GM12878 (cell line): ENCODE measurements at regions not wholly inside any gene's neighbourhood (a gene's known extent, or its start where the extent isn't known, plus 50 kb on each side); places are given as distances from the start of the nearest gene placed in this dataset.

ENCODE experiments used
- ATAC-seq: fragments of 200-7000 bp; cut with Tn5 transposase; 3 replicates; pipeline ENCODE4 v1.9.1; 2020; ENCODE audit warnings: mild to moderate bottlenecking, moderate library complexity
- BruUV-seq: library from RNA; stranded (reverse); fragments of 400-500 nt; replicated peaks from 2 replicates; lab custom pipeline; 2021; lab: Mats Ljungman, UMichigan
- CTCF ChIA-PET: fragments of 300-600 bp; sonication (Branson Sonifier 250); formaldehyde crosslinking; extraction: SDS; loops from one replicate; lab custom pipeline; 2021; ENCODE audit warnings: inconsistent platforms; lab: Yijun Ruan, JAX
- POLR2A ChIA-PET: fragments of 350-600 bp; formaldehyde crosslinking; extraction: SDS; loops from one replicate; lab custom pipeline; 2021; ENCODE audit warnings: inconsistent platforms; lab: Charles Lee
- RAD21 ChIA-PET: fragments of 300-600 bp; sonication (Branson Sonifier 250); formaldehyde crosslinking; loops from one replicate; lab custom pipeline; 2023; ENCODE audit warnings: antibody characterized with exemption; ENCODE audit not compliant: unreplicated experiment; lab: Charles Lee
- SMC1A ChIA-PET: fragments of 300-600 bp; sonication (Branson Sonifier 250); formaldehyde crosslinking; loops from one replicate; lab custom pipeline; 2023; ENCODE audit not compliant: unreplicated experiment, uncharacterized antibody; lab: Charles Lee
- DNase-seq: peaks from one replicate; pipeline ENCODE4 v3.0.0-alpha.2; 2011; ENCODE audit warnings: low read depth, low spot score
- FAIRE-seq: peaks from 3 replicates; lab custom pipeline; 2011; peaks lifted over from hg19 to GRCh38; lab: Jason Lieb, UNC
- H2AFZ ChIP-seq: 2 replicates; pipeline ENCODE4 v1.6.0; 2011; ENCODE audit warnings: low read depth, low read length, control low read depth; ENCODE audit not compliant: control insufficient read depth
- H3K27ac ChIP-seq: 2 replicates; pipeline ENCODE4 v1.5.1; 2011; ENCODE audit warnings: control low read depth; ENCODE audit not compliant: control insufficient read depth, insufficient read depth
- H3K27me3 ChIP-seq, 2 experiments: replicated peaks in 1 of 2; 2 replicates each; pipeline versions ENCODE4 v1.6.0 to v1.6.1; 2011; ENCODE audit warnings: low read length in 1 of 2; ENCODE audit not compliant: control insufficient read depth in 2 of 2, insufficient read depth in 2 of 2
- H3K36me3 ChIP-seq, 2 experiments: 2 replicates each; pipeline ENCODE4 v1.5.1; 2011; ENCODE audit warnings: low read length in 1 of 2; ENCODE audit not compliant: control insufficient read depth in 2 of 2, insufficient read depth in 2 of 2
- H3K4me1 ChIP-seq: 2 replicates; pipeline ENCODE4 v1.6.1; 2011; ENCODE audit warnings: mild to moderate bottlenecking, low read length, moderate library complexity, mixed read lengths; ENCODE audit not compliant: control insufficient read depth, insufficient read depth
- H3K4me2 ChIP-seq: 2 replicates; pipeline ENCODE4 v1.6.0; 2011; ENCODE audit warnings: control low read depth; ENCODE audit not compliant: control insufficient read depth, insufficient read depth
- H3K4me3 ChIP-seq: fragments of 200-600 bp; sonication (generic); 2 replicates; pipeline ENCODE4 v1.5.1; 2016
- H3K79me2 ChIP-seq: 2 replicates; pipeline ENCODE4 v1.6.0; 2011; ENCODE audit warnings: low read length; ENCODE audit not compliant: control insufficient read depth, insufficient read depth
- H3K9ac ChIP-seq: 2 replicates; pipeline ENCODE4 v1.8.0; 2011; ENCODE audit warnings: low read length, control low read depth, mixed read lengths; ENCODE audit not compliant: control insufficient read depth, insufficient read depth
- H3K9me3 ChIP-seq: replicated peaks from 3 replicates; pipeline ENCODE4 v1.5.1; 2011; ENCODE audit warnings: mild to moderate bottlenecking, low read length; ENCODE audit not compliant: control insufficient read depth, insufficient read depth
- H4K20me1 ChIP-seq: 2 replicates; pipeline ENCODE4 v1.6.0; 2011; ENCODE audit not compliant: control insufficient read depth, insufficient read depth
- CUX1 ChIP-seq: IDR thresholded peaks from 2 replicates; pipeline ENCODE4 v1.6.1; 2012; ENCODE audit warnings: improper control_type of control experiment, low read depth, low read length; ENCODE audit not compliant: insufficient replicate concordance
- E2F4 ChIP-seq: IDR thresholded peaks from 2 replicates; pipeline ENCODE4 v1.6.1; 2012; ENCODE audit warnings: low read depth, low read length, improper control_type of control experiment
- ETV6 ChIP-seq, 2 experiments: fragments of 450-650 bp in 1 of 2; IDR thresholded peaks in 1 of 2; conservative IDR thresholded peaks in 1 of 2; 2 replicates each; pipeline ENCODE4 v1.6.1; 2014; ENCODE audit warnings: antibody characterized with exemption in 1 of 2, borderline replicate concordance in 1 of 2, low read depth in 1 of 2, mild to moderate bottlenecking in 1 of 2, moderate library complexity in 1 of 2
- FOXK2 ChIP-seq: fragments of 450-650 bp; IDR thresholded peaks from 2 replicates; pipeline ENCODE4 v1.6.1; 2017; ENCODE audit warnings: mild to moderate bottlenecking, moderate library complexity
- IKZF2 ChIP-seq, 2 experiments: fragments of 450-650 bp; IDR thresholded peaks; 2 replicates each; pipeline ENCODE4 v1.6.1; 2017; ENCODE audit warnings: mild to moderate bottlenecking in 2 of 2, moderate library complexity in 2 of 2
- KDM1A ChIP-seq: fragments of 200-600 bp; sonication (generic); IDR thresholded peaks from 2 replicates; pipeline ENCODE4 v1.6.1; 2016; ENCODE audit warnings: borderline replicate concordance
- ZBED1 ChIP-seq: IDR thresholded peaks from 2 replicates; pipeline ENCODE4 v1.6.1; 2016; ENCODE audit warnings: borderline replicate concordance
- WGBS: methylation state at CpG from one replicate; pipeline ENCODE4 v1.1.6; 2016; ENCODE audit warnings: low lambda C conversion rate; ENCODE audit not compliant: insufficient replicate concordance, insufficient coverage; ENCODE audit errors: missing lambda C conversion rate; 5-methylcytosine and 5-hydroxymethylcytosine counted together
- in situ Hi-C: fragments of 300-500 bp; cut with MboI; formaldehyde crosslinking; loops from 9 replicates; pipeline ENCODE4 v1.14.3; 2018; ENCODE audit warnings: mixed read lengths
- intact Hi-C: fragments of 100-400 bp; cut with micrococcal nuclease; formaldehyde crosslinking; loops from one replicate; pipeline ENCODE4 v1.14.2; 2022; ENCODE audit not compliant: unreplicated experiment

GRCh38 chrX:42996861-42997260 lies 218.9 kb upstream of the PPP1R2C start:
- Histone ChIP-seq H3K4me1 (no peaks in the 10 kb centered on the region), H3K79me2 (no peaks in the 10 kb centered on the region), H2AFZ (no peak overlapping the region; the same call in 1 of the 2 replicates), H3K36me3 (no peaks in the 10 kb centered on the region), H3K4me2 (no peak overlapping the region), H3K9me3 (no peaks in the 10 kb centered on the region)
- BruUV-seq, result no TSS peak
- TF ChIP-seq ZBED1 (no peak), E2F4 (no peak), KDM1A (no peak), IKZF2 (IDR thresholded peaks at IDR 0.05) (peak in 1 of 2 experiments; percentile 20; a peak in 1 of 4 replicates), CUX1 (no peak), FOXK2 (no peak), ETV6 (conservative IDR thresholded peaks at IDR 0.05 in 1 of 2, IDR thresholded peaks at IDR 0.05 in 1 of 2; ENCODE audit: borderline replicate concordance in 1 of 2, low read depth in 1 of 2) (peak in 1 of 2 experiments; percentile 75; a peak in 1 of 4 replicates)
- TF ChIP-seq, all 136 proteins: peak for 2
- no peak for DNase-seq
- Histone ChIP-seq H3K27me3 (no peaks in the 10 kb centered on the region), H4K20me1 (no peaks in the 10 kb centered on the region), H3K27ac (no peak overlapping the region), H3K4me3 (no peak overlapping the region), H3K9ac (no peak overlapping the region)
- peak; percentile 84 for ATAC-seq
- 4% methylated on average over 3 of the region's 3 CpGs for WGBS
- intact Hi-C loops, result loop anchor here (5.0 kb wide), 1 partner anchor 65 kb away; no protein-coding TSS in a partner anchor
- SMC1A ChIA-PET, result interaction anchor here (1.1 kb wide), 1 partner anchor 10 kb away, joined by 3 read pairs; no protein-coding TSS in a partner anchor
- RAD21 ChIA-PET, result no interaction called here
- in situ Hi-C loops, result no loop called here
- FAIRE-seq, result no peak
- POLR2A ChIA-PET, result interaction anchor here (1.0 kb wide), 1 partner anchor 12 kb away, joined by 3 read pairs; no protein-coding TSS in a partner anchor
- CTCF ChIA-PET, result no interaction called here
